K562 (cell line): ENCODE measurements at regions not wholly inside any gene's neighbourhood (a gene's known extent, or its start where the extent isn't known, plus 50 kb on each side); places are given as distances from the start of the nearest gene placed in this dataset.

ENCODE experiments used
- ATAC-seq: fragments of 200-7000 bp; cut with Tn5 transposase; 3 replicates; pipeline ENCODE4 v1.9.1; 2020; ENCODE audit warnings: moderate library complexity
- BruUV-seq: library from RNA; stranded (reverse); fragments of 400-500 nt; replicated peaks from 2 replicates; lab custom pipeline; 2021; lab: Mats Ljungman, UMichigan
- CTCF ChIA-PET: fragments of 300-600 bp; formaldehyde crosslinking; extraction: SDS; loops from one replicate; lab custom pipeline; 2021; ENCODE audit warnings: low intra/inter-chr PET ratio; lab: Yijun Ruan, JAX
- POLR2A ChIA-PET: fragments of 300-600, 350-650 bp; sonication (Branson Sonifier 250); formaldehyde crosslinking; extraction: SDS; loops from one replicate; lab custom pipeline; 2021; ENCODE audit warnings: antibody characterized with exemption, inconsistent platforms; lab: Yijun Ruan, JAX
- DNase-seq, 4 experiments: peaks; one replicate each; pipeline versions ENCODE4 v3.0.0 to v3.0.0-alpha.2; 2011 to 2018; ENCODE audit warnings: low spot score in 3 of 4, mixed read lengths in 3 of 4; ENCODE audit errors: extremely low read depth in 1 of 4
- FAIRE-seq: peaks from 2 replicates; lab custom pipeline; 2011; peaks lifted over from hg19 to GRCh38; lab: Jason Lieb, UNC
- H2AFZ ChIP-seq: 2 replicates; pipeline ENCODE4 v1.6.0; 2011; ENCODE audit warnings: low read depth, low read length, control low read depth, inconsistent platforms
- H3K27ac ChIP-seq: fragments of 200-600 bp; 3 replicates; pipeline ENCODE4 v1.8.0; 2011; ENCODE audit warnings: low read depth, mild to moderate bottlenecking, control low read depth, inconsistent platforms, low read length, moderate library complexity, mixed read lengths; ENCODE audit errors: extremely low read depth
- H3K27me3 ChIP-seq, 2 experiments: fragments of 300-600 bp in 1 of 2; 2 replicates in 1 of 2; 3 replicates in 1 of 2; pipeline versions ENCODE4 v1.6.0 to v1.8.0; 2011; ENCODE audit warnings: inconsistent platforms in 2 of 2, low read length in 2 of 2, mild to moderate bottlenecking in 1 of 2, mixed read lengths in 1 of 2, moderate library complexity in 1 of 2; ENCODE audit not compliant: control insufficient read depth in 2 of 2, insufficient read depth in 2 of 2
- H3K36me3 ChIP-seq: fragments of 300-600 bp; 3 replicates; pipeline ENCODE4 v1.8.0; 2011; ENCODE audit warnings: mild to moderate bottlenecking, low read length, inconsistent platforms; ENCODE audit not compliant: control insufficient read depth, insufficient read depth
- H3K4me1 ChIP-seq, 2 experiments: fragments of 200-600 bp in 1 of 2; replicated peaks in 1 of 2; 2 replicates in 1 of 2; 3 replicates in 1 of 2; pipeline versions ENCODE4 v1.5.1 to v1.8.0; 2011; ENCODE audit warnings: inconsistent platforms in 2 of 2, low read length in 2 of 2, mild to moderate bottlenecking in 1 of 2, mixed read lengths in 1 of 2, moderate library complexity in 1 of 2; ENCODE audit not compliant: control insufficient read depth in 2 of 2, insufficient read depth in 2 of 2
- H3K4me2 ChIP-seq: 2 replicates; pipeline ENCODE4 v1.6.1; 2011; ENCODE audit warnings: low read length, control low read depth, inconsistent platforms, mixed read lengths; ENCODE audit not compliant: insufficient read depth
- H3K4me3 ChIP-seq: fragments of 200-600 bp; sonication (generic), shearing (Covaris generic); 2 replicates; pipeline ENCODE4 v1.5.1; 2016; ENCODE audit warnings: control low read depth, inconsistent platforms
- H3K79me2 ChIP-seq: fragments of 200-600 bp; 3 replicates; pipeline ENCODE4 v1.8.0; 2011; ENCODE audit warnings: low read length, inconsistent platforms; ENCODE audit not compliant: control insufficient read depth, insufficient read depth
- H3K9ac ChIP-seq, 2 experiments: 2 replicates each; pipeline versions ENCODE4 v1.6.0 to v1.6.1; 2011; ENCODE audit warnings: low read depth in 2 of 2, low read length in 2 of 2, control low read depth in 1 of 2, inconsistent platforms in 1 of 2, mild to moderate bottlenecking in 1 of 2, mixed read lengths in 1 of 2; ENCODE audit not compliant: insufficient read depth in 1 of 2
- H3K9me1 ChIP-seq: one replicate; pipeline ENCODE4 v1.6.0; 2011; ENCODE audit warnings: inconsistent platforms, mild to moderate bottlenecking, low read length, moderate library complexity; ENCODE audit not compliant: control insufficient read depth, insufficient read depth
- H3K9me3 ChIP-seq: replicated peaks from 2 replicates; pipeline ENCODE4 v1.5.1; 2011; ENCODE audit warnings: low read depth, low read length, inconsistent platforms; ENCODE audit not compliant: control insufficient read depth, insufficient read depth
- H4K20me1 ChIP-seq: replicated peaks from 2 replicates; pipeline ENCODE4 v1.6.1; 2011; ENCODE audit warnings: low read length, inconsistent platforms, mixed read lengths; ENCODE audit not compliant: control insufficient read depth, insufficient read depth
- CAMTA2 ChIP-seq: fragments of 250-450 bp; sonication (Bioruptor Pico); conservative IDR thresholded peaks from 2 replicates; pipeline ENCODE4 v1.5.1; 2022
- DNMT1 ChIP-seq: fragments of 450-650 bp; IDR thresholded peaks from 2 replicates; pipeline ENCODE4 v1.6.1; 2016; ENCODE audit warnings: antibody characterized with exemption, mild to moderate bottlenecking
- ETV1 ChIP-seq: fragments of 450-650 bp; conservative IDR thresholded peaks from 2 replicates; pipeline ENCODE4 v1.6.1; 2016; ENCODE audit warnings: missing genetic modification characterization, control low read depth, low read depth, missing compliant biosample characterization
- HSF4 ChIP-seq: fragments of 250-450 bp; sonication (Bioruptor Pico); IDR thresholded peaks from 2 replicates; pipeline ENCODE4 v2.1.2; 2022; ENCODE audit warnings: mild to moderate bottlenecking, moderate library complexity, borderline replicate concordance
- JUNB ChIP-seq: fragments of 450-650 bp; formaldehyde crosslinking; conservative IDR thresholded peaks from 2 replicates; pipeline ENCODE4 v1.4.0; 2020; ENCODE audit warnings: mild to moderate bottlenecking
- NFIX ChIP-seq: fragments of 250-450 bp; sonication (Bioruptor Pico); IDR thresholded peaks from 2 replicates; pipeline ENCODE4 v1.4.0; 2020; ENCODE audit warnings: low read depth, mild to moderate bottlenecking, moderate library complexity
- PCBP2 ChIP-seq: fragments of 200-400 bp; formaldehyde crosslinking; IDR thresholded peaks from 2 replicates; pipeline ENCODE4 v1.6.1; 2018; ENCODE audit warnings: low read length, low read depth, mild to moderate bottlenecking, moderate library complexity; ENCODE audit not compliant: poor library complexity, severe bottlenecking
- SMARCC2 ChIP-seq: fragments of 450-650 bp; IDR thresholded peaks from 2 replicates; pipeline ENCODE4 v1.6.1; 2017; ENCODE audit warnings: antibody characterized with exemption, moderate library complexity, mild to moderate bottlenecking, low read depth
- SRSF7 ChIP-seq: fragments of 200-400 bp; formaldehyde crosslinking; optimal IDR thresholded peaks from 2 replicates; pipeline ENCODE3; 2017; ENCODE audit warnings: mild to moderate bottlenecking, low read depth, low read length
- ZKSCAN3 ChIP-seq: fragments of 250-450 bp; sonication (Bioruptor Pico); IDR thresholded peaks from 2 replicates; pipeline ENCODE4 v1.4.0; 2020
- whole genome bisulfite sequencing: fragments of 100-300 bp; shearing (Covaris generic); methylation state at CpG from one replicate; pipeline ENCODE4 v1.1.6; 2016; ENCODE audit warnings: low coverage, mixed read lengths; ENCODE audit not compliant: insufficient coverage; ENCODE audit errors: missing lambda C conversion rate; 5-methylcytosine and 5-hydroxymethylcytosine counted together
- in situ Hi-C: fragments of 300-500 bp; cut with MboI; formaldehyde crosslinking; loops from 4 replicates; pipeline ENCODE4 v1.15.0; 2018; ENCODE audit warnings: inconsistent platforms, mixed read lengths
- intact Hi-C: fragments of 100-400 bp; cut with micrococcal nuclease; formaldehyde crosslinking; loops from 2 replicates; pipeline ENCODE4 v1.14.2; 2022
- TF ChIP-seq, protein P1 (sequence below): sonication (generic); formaldehyde crosslinking; IDR thresholded peaks from 2 replicates; pipeline ENCODE4 v1.8.0; 2022; ENCODE audit warnings: missing genetic modification reagents, mild to moderate bottlenecking, moderate library complexity, borderline replicate concordance
- TF ChIP-seq, protein P2 (sequence below): sonication (generic); formaldehyde crosslinking; IDR thresholded peaks from 2 replicates; pipeline ENCODE4 v1.4.0; 2020; ENCODE audit warnings: mild to moderate bottlenecking, missing genetic modification reagents
- TF ChIP-seq, protein P3 (sequence below): fragments of 250-450 bp; sonication (Bioruptor Pico); IDR thresholded peaks from 2 replicates; pipeline ENCODE4 v1.8.0; 2022; ENCODE audit warnings: moderate library complexity, mild to moderate bottlenecking, inconsistent platforms

DNA sequence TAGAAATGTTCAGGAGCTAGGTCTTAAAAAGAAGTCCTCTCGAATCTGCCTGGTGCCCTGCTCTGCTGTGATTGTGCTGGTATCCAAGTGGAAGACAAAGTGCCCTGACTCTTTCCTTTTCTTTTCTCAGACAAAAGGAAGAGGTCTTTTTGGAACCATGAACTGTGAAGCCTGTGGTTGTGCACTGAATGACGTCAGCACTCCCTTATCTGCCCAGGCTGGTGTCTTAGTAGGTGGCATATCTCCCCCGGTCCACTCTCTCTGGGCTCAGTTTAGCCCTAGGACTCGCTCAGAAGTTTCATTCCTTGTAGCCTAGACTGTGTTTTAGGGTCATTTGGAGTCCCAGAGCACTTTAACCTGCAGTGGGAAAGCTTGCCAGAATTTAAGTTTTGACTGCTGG is 400.3 kb upstream of the CT83 start:
- DNase-seq = no peak
- no peaks in the 10 kb centered on the region for H3K79me2 ChIP-seq
- no peaks in the 10 kb centered on the region for H3K27me3 ChIP-seq
- no peaks in the 10 kb centered on the region for H3K36me3 ChIP-seq
- H3K9me3 ChIP-seq = no peaks in the 10 kb centered on the region
- no peak overlapping the region for H3K9ac ChIP-seq
- ChIA-PET CTCF (interaction anchor here (0.6 kb wide), 1 partner anchor 1275 kb away, joined by 6 read pairs; no protein-coding TSS in a partner anchor), POLR2A (no interaction called here)
- TF ChIP-seq CAMTA2 (CRISPR knock-in tag) (no peak), NFIX (CRISPR knock-in tag) (no peak), DNMT1 (no peak), ETV1 (tag) (no peak), SRSF7 (no peak), HSF4 (no peak)
- no peaks in the 10 kb centered on the region for H3K9me1 ChIP-seq
- H2AFZ ChIP-seq = no peak overlapping the region
- no peak for ATAC-seq
- no peak for FAIRE-seq
- no peak overlapping the region for H3K4me3 ChIP-seq
- H4K20me1 ChIP-seq = no peaks in the 10 kb centered on the region
- no peaks in the 10 kb centered on the region for H3K4me1 ChIP-seq
- no peak overlapping the region for H3K27ac ChIP-seq
- WGBS = 2% methylated on average over 4 of the region's 4 CpGs
- intact Hi-C loops (no loop called here), in situ Hi-C loops (no loop called here)
- BruUV-seq = no TSS peak
- no peak overlapping the region for H3K4me2 ChIP-seq

DNA sequence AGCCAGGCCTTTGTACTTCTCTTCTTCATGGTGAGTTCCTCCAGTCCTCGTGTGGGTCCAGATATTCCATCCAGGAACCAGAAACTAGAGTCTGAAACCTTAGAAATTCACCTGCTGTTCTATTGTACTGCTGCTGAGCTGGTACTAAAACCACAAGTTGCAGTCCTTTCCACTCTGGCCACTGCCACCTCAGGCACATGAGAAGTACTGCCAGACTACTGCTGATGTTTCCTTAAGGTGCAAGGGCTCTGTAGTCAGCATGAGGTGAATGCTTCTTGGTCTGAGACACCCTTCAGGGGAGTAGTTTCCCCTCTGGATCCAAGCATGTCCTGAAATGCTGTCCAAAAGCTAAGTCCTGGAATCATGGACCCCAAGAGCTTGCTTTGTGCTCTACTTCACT is 399.6 kb upstream of the CT83 start:
- intact Hi-C loops (no loop called here), in situ Hi-C loops (no loop called here)
- no TSS peak for BruUV-seq
- Histone ChIP-seq H2AFZ (no peak overlapping the region), H3K27ac (no peak overlapping the region), H3K36me3 (no peaks in the 10 kb centered on the region), H3K9ac (no peak overlapping the region), H3K9me1 (no peaks in the 10 kb centered on the region), H3K27me3 (no peaks in the 10 kb centered on the region), H3K79me2 (no peaks in the 10 kb centered on the region), H3K9me3 (no peaks in the 10 kb centered on the region), H3K4me1 (no peaks in the 10 kb centered on the region), H3K4me3 (no peak overlapping the region), H3K4me2 (no peak overlapping the region), H4K20me1 (no peaks in the 10 kb centered on the region)
- WGBS = no CpG with 5 or more reads among the region's 1 CpG
- ATAC-seq (no peak), DNase-seq (no peak), FAIRE-seq (no peak)
- POLR2A ChIA-PET = no interaction called here
- CTCF ChIA-PET = interaction anchor here (0.6 kb wide), 1 partner anchor 1274 kb away, joined by 6 read pairs; no protein-coding TSS in a partner anchor
- TF ChIP-seq, protein P1, sequence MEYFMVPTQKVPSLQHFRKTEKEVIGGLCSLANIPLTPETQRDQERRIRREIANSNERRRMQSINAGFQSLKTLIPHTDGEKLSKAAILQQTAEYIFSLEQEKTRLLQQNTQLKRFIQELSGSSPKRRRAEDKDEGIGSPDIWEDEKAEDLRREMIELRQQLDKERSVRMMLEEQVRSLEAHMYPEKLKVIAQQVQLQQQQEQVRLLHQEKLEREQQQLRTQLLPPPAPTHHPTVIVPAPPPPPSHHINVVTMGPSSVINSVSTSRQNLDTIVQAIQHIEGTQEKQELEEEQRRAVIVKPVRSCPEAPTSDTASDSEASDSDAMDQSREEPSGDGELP = no peak
- TF ChIP-seq SMARCC2 (no peak), PCBP2 (no peak), JUNB (CRISPR knock-in tag) (no peak), ZKSCAN3 (CRISPR knock-in tag) (no peak), ETV1 (tag) (no peak)
- TF ChIP-seq, protein P2, sequence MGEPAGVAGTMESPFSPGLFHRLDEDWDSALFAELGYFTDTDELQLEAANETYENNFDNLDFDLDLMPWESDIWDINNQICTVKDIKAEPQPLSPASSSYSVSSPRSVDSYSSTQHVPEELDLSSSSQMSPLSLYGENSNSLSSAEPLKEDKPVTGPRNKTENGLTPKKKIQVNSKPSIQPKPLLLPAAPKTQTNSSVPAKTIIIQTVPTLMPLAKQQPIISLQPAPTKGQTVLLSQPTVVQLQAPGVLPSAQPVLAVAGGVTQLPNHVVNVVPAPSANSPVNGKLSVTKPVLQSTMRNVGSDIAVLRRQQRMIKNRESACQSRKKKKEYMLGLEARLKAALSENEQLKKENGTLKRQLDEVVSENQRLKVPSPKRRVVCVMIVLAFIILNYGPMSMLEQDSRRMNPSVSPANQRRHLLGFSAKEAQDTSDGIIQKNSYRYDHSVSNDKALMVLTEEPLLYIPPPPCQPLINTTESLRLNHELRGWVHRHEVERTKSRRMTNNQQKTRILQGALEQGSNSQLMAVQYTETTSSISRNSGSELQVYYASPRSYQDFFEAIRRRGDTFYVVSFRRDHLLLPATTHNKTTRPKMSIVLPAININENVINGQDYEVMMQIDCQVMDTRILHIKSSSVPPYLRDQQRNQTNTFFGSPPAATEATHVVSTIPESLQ = no peak
- TF ChIP-seq, protein P3, sequence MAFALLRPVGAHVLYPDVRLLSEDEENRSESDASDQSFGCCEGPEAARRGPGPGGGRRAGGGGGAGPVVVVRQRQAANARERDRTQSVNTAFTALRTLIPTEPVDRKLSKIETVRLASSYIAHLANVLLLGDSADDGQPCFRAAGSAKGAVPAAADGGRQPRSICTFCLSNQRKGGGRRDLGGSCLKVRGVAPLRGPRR (CRISPR knock-in tag) = no peak
